ENCODE measurements at regions not wholly inside any gene's neighbourhood (a gene's known extent, or its start where the extent isn't known, plus 50 kb on each side); places are given as distances from the start of the nearest gene placed in this dataset.

- TF ChIP-seq, protein P1, sequence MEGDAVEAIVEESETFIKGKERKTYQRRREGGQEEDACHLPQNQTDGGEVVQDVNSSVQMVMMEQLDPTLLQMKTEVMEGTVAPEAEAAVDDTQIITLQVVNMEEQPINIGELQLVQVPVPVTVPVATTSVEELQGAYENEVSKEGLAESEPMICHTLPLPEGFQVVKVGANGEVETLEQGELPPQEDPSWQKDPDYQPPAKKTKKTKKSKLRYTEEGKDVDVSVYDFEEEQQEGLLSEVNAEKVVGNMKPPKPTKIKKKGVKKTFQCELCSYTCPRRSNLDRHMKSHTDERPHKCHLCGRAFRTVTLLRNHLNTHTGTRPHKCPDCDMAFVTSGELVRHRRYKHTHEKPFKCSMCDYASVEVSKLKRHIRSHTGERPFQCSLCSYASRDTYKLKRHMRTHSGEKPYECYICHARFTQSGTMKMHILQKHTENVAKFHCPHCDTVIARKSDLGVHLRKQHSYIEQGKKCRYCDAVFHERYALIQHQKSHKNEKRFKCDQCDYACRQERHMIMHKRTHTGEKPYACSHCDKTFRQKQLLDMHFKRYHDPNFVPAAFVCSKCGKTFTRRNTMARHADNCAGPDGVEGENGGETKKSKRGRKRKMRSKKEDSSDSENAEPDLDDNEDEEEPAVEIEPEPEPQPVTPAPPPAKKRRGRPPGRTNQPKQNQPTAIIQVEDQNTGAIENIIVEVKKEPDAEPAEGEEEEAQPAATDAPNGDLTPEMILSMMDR (IDR thresholded peaks at IDR 0.05 in 8 of 11, conservative IDR thresholded peaks at IDR 0.05 in 3 of 11): no peak
- TF ChIP-seq POLR2AphosphoS5 (IDR thresholded peaks at IDR 0.05): no peak
Measured at GRCh38 chr4:152171556-152171955, 364.3 kb downstream of the FBXW7 start.
